GM13976 (cell line): ENCODE measurements at regions not wholly inside any gene's neighbourhood (a gene's known extent, or its start where the extent isn't known, plus 50 kb on each side); places are given as distances from the start of the nearest gene placed in this dataset.

ENCODE experiments used
- DNase-seq: peaks from one replicate; pipeline ENCODE4 v3.0.0; 2012; ENCODE audit warnings: low spot score
- CTCF ChIP-seq: IDR thresholded peaks from 2 replicates; pipeline ENCODE4 v1.5.1; 2012; ENCODE audit warnings: borderline replicate concordance, mild to moderate bottlenecking; ENCODE audit not compliant: insufficient read depth; ENCODE audit errors: extremely low read depth, missing control alignments, control extremely low read depth
- in situ Hi-C: fragments of 300-500 bp; cut with MboI; formaldehyde crosslinking; loops from one replicate; pipeline ENCODE4 v1.12.0; 2022; ENCODE audit warnings: low sequenced_read_pairs, mixed read lengths, inconsistent platforms; ENCODE audit not compliant: unreplicated experiment

DNA sequence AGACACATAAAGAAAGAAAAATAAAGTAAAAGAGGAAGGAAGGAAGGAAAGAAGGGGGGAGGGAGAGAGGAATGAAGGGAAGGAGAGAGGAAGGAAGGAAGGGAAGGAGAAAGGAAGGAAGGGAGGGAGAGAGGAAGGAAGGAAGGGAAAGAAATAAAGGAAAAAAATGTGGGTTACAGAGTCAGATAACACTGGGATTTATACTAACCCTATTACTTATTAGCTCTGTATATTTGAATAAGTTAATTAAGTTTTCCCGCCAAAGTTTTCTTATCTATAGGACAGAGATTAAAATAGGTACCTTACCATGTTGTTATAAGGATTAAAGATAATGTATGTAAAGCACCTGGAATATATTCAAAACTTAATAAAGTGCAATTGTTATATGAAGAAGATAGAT, 439.3 kb upstream of the KCNMB2 start:
- no peak for DNase-seq
- no peak for TF ChIP-seq CTCF
- in situ Hi-C loops: no loop called here

- in situ Hi-C loops: no loop called here
- TF ChIP-seq CTCF: no peak
- DNase-seq: no peak
Measured at GRCh38 chr3:178097576-178097975, 438.7 kb upstream of the KCNMB2 start.

DNA sequence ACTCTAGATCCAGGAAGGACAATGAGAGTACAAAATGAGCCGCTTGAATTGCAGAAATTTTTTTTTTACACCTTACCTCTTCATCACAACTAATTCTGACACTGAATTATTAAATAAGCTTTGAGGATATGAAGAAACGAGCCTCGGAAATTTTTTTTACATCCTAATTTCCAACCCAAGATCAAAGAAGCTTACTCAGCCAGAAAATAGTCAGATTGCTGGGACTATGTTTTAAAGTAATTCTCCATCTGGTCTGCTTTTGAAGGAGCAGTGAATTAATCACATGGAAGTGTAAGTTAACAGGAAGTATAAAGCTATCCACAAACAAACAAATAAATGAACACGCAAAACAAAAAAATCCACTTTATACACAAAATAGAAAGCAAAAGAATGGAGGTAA, 437.0 kb upstream of the KCNMB2 start:
- DNase-seq: no peak
- in situ Hi-C loops: no loop called here
- no peak for TF ChIP-seq CTCF

- TF ChIP-seq CTCF: no peak
- in situ Hi-C loops: no loop called here
- no peak for DNase-seq
Measured at GRCh38 chr3:178099862-178100261, 436.4 kb upstream of the KCNMB2 start.

- in situ Hi-C loops: no loop called here
- TF ChIP-seq CTCF: no peak
- no peak for DNase-seq
Measured at GRCh38 chr3:178100908-178101307, 435.3 kb upstream of the KCNMB2 start.

GRCh38 chr3:178103140-178103539, 433.1 kb upstream of the KCNMB2 start:
- in situ Hi-C loops: no loop called here
- no peak for DNase-seq
- no peak for TF ChIP-seq CTCF

DNA sequence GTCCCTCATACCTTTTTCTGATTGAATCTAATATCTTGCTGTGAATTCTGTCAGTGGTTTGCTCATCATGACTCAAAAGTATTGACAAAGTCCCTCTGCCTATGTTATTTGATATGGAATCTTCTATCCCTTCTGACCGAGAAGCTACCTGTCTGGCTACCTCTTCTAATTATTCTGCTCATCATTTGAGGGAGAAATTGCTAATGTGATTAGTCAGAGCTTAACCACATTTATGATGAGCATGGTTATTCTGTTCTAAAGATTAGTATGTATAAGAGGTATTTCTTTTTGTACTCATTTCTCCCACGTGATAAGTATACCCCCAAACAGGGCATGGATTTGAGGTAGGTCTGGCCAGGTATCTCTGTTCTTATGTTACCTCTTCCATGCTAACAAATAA, 428.4 kb upstream of the KCNMB2 start:
- DNase-seq: no peak
- no peak for TF ChIP-seq CTCF
- in situ Hi-C loops: no loop called here
